Retinal pigment epithelial cell (primary cell): ENCODE measurements at regions not wholly inside any gene's neighbourhood (a gene's known extent, or its start where the extent isn't known, plus 50 kb on each side); places are given as distances from the start of the nearest gene placed in this dataset.
"Not testable (repeated sequence)": the region's sequence is repeated elsewhere in the genome, so short reads cannot be mapped to it uniquely, and the experiment has no call there.

Experiments
- DNase-seq: peaks from one replicate; pipeline ENCODE4 v3.0.0-alpha.2; 2010; ENCODE audit warnings: low read depth
- H3K4me3 ChIP-seq: 2 replicates; pipeline ENCODE4 v1.5.1; 2011; ENCODE audit warnings: mild to moderate bottlenecking, low read length, control low read depth, moderate library complexity
- TF ChIP-seq, protein P1 (sequence below): conservative IDR thresholded peaks from 2 replicates; pipeline ENCODE4 v1.5.1; 2011; ENCODE audit warnings: low read depth, low read length, control low read depth, inconsistent platforms

DNA sequence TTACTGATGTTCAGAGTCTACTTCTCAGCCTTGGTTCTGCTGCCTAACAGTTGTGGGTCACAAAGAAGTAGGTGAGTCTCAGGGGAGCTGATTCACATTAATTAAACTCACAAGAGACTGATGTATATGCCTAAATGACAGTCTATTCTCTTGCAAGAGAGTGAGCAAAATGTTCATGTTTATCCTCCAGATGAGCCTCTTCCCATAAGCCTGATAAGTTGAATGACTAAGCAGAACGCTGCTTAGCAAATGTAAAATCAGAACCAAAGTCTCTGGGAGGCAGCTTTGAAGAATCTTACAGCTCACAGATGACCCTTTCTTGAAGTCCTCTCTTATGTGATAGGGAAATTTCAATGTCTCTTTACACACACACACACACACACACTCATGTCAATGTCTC, 1092.2 kb downstream of the TYW1 start:
- TF ChIP-seq, protein P1, sequence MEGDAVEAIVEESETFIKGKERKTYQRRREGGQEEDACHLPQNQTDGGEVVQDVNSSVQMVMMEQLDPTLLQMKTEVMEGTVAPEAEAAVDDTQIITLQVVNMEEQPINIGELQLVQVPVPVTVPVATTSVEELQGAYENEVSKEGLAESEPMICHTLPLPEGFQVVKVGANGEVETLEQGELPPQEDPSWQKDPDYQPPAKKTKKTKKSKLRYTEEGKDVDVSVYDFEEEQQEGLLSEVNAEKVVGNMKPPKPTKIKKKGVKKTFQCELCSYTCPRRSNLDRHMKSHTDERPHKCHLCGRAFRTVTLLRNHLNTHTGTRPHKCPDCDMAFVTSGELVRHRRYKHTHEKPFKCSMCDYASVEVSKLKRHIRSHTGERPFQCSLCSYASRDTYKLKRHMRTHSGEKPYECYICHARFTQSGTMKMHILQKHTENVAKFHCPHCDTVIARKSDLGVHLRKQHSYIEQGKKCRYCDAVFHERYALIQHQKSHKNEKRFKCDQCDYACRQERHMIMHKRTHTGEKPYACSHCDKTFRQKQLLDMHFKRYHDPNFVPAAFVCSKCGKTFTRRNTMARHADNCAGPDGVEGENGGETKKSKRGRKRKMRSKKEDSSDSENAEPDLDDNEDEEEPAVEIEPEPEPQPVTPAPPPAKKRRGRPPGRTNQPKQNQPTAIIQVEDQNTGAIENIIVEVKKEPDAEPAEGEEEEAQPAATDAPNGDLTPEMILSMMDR: no peak
- H3K4me3 ChIP-seq: no peak overlapping the region
- DNase-seq: no peak

- not testable (repeated sequence) for DNase-seq, H3K4me3 ChIP-seq
Measured at GRCh38 chr7:68090256-68090655, 1093.6 kb downstream of the TYW1 start.

GRCh38 chr7:68103319-68103718, 1106.7 kb downstream of the TYW1 start:
- no peak overlapping the region for H3K4me3 ChIP-seq
- TF ChIP-seq, protein P1: no peak
- DNase-seq: no peak

- no peak for DNase-seq
- TF ChIP-seq, protein P1: no peak
- H3K4me3 ChIP-seq: no peak overlapping the region
Measured at GRCh38 chr7:68107261-68107660, 1110.6 kb downstream of the TYW1 start.

DNA sequence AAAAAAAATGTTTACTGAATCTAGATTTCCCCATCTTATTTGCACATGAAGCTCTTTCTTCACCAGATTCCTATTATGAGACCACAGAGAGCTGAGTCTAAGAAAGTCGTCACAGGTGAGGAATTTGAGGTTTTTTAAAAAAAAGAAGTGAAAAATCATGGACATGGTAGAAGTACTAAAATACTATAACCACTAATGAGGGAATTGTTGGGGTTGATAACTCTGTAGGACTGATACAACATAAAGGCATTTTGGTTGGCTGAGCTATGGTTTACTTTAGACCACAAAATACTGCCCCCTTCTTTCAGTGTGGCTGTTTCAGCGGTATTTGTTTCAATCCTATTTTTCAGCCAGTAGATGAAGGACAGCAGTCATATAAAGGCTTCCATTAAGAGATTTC, 1111.3 kb downstream of the TYW1 start:
- no peak for DNase-seq
- TF ChIP-seq, protein P1: no peak
- H3K4me3 ChIP-seq: no peak overlapping the region

- TF ChIP-seq, protein P1: no peak
- no peak for DNase-seq
- H3K4me3 ChIP-seq: no peak overlapping the region
Measured at GRCh38 chr7:68109299-68109698, 1112.7 kb downstream of the TYW1 start.

GRCh38 chr7:68119411-68119810, 1122.8 kb downstream of the TYW1 start:
- no peak overlapping the region for H3K4me3 ChIP-seq
- TF ChIP-seq, protein P1: no peak
- DNase-seq: no peak

DNA sequence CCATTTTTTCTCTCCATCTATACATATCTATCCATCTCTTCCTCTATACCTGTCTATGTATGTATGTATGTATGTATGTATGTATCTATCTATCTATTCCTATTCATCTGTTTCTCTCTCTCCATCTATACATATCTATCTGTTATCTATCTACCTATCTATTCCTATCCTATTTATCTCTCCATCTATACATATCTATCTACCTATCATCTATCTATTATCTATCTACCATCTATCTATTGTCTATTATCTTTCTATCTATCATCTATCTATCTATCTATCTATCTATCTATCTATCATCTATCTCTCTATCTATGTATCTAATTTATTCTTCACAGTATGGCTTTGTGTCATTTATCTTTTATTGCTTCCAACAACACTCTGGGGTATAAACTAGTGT, 1124.4 kb downstream of the TYW1 start:
- DNase-seq: no peak
- TF ChIP-seq, protein P1: no peak
- no peak overlapping the region for H3K4me3 ChIP-seq
